NCI-H2196 treated with DMSO at 0.1 percent for 48 hours (cell line): ENCODE measurements at regions not wholly inside any gene's neighbourhood (a gene's known extent, or its start where the extent isn't known, plus 50 kb on each side); places are given as distances from the start of the nearest gene placed in this dataset.

ENCODE experiments used
- DNase-seq: peaks from one replicate; lab custom pipeline; 2025; ENCODE audit not compliant: unreplicated experiment; lab: John Stamatoyannopoulos, UW

- no peak for DNase-seq
Observed at GRCh38 chr3:72380711-72381493, 467.3 kb downstream of the SHQ1 start.

DNA sequence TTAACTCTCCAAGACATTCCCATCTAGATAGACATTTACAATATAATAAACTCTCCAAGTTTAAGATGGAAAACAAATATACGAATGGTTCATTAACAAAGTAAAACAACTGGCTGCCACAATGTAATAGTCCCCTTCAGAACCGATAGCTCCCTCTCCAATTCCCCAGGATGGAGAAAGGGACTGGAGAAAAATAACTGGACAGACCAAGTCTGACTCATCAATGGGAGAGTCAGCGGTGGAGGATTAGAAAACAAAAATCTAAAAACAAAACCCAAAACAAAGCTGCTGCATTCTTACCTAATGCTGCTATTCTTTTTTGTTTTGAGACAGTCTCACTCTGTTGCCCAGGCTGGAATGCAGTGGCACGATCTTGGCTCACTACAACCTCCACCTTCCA lies 468.1 kb downstream of the SHQ1 start:
- DNase-seq: no peak

DNA sequence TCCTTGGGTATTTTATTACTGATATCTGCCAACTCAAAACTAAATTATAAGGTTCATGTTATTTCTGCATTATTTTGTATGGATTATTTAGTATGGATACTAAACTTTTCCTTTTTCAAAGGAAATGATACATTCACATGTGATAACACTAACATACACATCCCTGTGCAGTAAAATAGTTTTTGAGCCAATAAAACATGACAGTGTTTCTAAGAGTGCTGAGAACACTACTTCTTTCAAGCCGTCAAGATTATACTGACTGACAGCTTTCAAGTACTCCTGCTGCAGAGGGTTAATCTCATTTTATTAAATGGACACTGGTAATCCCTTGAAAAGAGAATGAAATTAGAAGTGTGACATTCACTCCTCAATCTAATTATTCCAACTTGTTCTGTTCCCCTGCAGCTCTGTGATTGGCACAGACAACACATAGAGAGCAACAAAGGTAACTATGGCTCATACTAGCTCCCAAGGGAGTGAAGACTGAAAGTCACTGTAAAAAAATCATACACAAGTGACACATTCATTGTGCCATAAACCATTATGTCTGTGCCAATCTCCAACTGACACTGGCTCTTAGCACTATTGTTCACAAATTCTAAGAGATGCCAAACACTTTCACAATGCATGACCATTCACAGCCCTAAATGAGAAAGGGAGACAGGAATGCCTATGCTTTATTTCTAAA lies 468.6 kb downstream of the SHQ1 start:
- DNase-seq: no peak

- no peak for DNase-seq
Observed at GRCh38 chr3:72378287-72378686, 470.0 kb downstream of the SHQ1 start.

DNA sequence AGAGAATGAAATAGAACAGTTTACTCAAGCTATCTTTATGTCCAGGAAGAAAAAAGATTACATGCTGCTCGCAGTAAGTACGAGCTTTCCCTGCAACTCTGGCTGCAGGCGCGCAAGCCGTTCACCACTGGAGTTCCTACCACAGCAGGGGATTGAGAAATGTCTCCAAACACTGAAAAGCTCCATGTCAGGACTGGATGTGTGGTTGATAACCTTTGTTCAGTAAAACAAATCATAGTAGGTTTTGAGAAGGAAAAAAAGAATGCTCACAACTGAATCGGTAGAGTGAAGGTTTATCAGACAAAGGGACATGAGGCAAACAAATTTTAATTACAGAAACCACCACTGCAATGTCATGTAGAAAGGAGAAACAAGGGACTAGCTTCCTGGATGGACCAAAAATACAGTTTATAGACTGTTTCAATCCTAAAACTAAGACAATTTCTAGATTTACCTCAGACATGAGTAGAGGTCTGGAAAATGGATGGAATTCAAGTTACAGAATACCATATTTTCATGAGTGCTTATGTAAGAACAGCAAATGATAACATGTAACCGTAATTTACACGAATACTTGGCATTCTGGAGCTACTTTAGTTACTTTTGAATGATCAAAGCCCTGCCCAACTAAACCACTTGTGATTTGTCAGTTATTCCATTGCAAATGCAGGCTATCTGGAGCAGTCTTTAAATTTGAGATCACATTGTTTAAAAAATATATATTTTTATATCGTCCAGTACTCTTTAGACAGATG lies 471.1 kb downstream of the SHQ1 start:
- no peak for DNase-seq

- DNase-seq: no peak
Observed at GRCh38 chr3:72375237-72376076, 472.8 kb downstream of the SHQ1 start.

GRCh38 chr3:72373139-72373538 lies 475.1 kb downstream of the SHQ1 start:
- no peak for DNase-seq

DNA sequence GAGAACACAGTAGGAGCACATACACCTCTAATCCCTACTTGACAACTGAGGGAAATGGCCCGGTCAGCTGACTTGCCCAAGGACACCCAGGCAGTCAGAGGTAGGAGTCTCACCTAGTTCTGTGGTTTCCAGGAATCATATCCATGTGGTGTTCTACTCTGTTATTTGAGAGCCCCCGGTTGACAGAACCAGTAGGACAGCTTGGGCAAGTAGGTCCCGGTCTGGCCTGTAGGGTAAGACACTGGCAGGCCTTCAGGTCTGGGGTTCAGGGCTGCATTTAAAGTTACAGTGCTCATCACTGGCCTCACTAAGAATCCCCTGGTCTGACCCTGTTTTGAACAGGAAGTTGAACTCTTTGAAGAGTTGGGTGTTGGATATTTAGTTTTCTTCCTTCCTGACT lies 476.1 kb downstream of the SHQ1 start:
- DNase-seq: no peak

DNA sequence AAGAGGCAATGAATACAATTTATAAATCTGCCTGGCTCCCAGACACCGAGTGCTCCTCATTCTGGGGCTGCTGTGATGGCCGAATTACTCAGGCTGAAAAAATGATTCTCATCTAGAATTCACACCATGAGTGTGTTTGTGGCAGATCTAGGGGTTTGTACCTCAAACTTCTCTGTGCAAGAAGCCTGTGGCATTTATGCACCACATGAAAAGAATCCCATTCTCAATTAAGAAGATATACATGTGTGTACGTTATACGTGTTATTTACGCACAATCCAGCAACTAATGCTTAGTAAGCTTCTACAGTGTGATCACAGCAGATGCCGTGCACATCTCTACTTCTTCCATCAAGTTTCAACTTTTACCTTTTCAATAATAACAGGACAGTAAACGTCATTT lies 476.8 kb downstream of the SHQ1 start:
- DNase-seq: no peak

- DNase-seq: no peak
Observed at GRCh38 chr3:72370947-72371346, 477.3 kb downstream of the SHQ1 start.

DNA sequence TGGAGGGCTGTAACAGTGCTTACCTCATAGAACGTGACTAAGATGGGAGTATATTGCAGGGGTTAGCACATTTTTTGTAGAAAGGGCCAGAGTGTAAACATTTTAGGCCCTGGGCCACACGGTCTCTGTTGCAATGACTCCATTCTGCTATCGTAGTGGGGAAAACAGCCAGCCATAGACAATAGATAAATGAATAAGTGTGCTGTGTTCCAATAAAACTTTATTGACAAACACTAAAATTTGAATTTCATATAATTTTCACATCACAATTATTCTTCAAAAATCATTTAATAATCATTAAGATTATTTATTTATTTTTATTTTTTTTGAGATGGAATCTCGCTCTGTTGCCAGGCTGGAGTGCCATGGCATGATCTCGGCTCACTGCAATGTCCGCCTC lies 478.6 kb downstream of the SHQ1 start:
- no peak for DNase-seq

GRCh38 chr3:72368331-72368975 lies 479.8 kb downstream of the SHQ1 start:
- DNase-seq: no peak

DNA sequence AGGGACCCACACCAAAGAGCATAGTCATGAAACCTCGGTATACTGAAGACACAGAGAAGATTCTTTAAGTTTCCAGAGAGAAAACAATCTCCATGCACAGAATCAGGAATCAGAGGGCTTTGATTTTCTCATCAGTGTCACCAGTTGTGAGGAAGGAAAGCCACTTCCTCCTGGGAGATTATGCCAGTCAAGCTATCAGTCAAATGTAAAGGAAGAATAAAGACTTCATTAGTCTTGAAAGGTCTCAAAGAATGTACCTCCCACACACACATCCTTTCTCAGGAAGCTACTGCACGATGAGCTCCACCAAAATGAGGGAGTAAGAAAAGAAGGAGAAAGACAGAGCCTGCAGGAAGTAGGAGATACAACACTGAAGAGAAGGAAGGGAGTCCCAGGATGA lies 486.3 kb downstream of the SHQ1 start:
- DNase-seq: no peak

GRCh38 chr3:72359743-72360142 lies 488.5 kb downstream of the SHQ1 start:
- no peak for DNase-seq

DNA sequence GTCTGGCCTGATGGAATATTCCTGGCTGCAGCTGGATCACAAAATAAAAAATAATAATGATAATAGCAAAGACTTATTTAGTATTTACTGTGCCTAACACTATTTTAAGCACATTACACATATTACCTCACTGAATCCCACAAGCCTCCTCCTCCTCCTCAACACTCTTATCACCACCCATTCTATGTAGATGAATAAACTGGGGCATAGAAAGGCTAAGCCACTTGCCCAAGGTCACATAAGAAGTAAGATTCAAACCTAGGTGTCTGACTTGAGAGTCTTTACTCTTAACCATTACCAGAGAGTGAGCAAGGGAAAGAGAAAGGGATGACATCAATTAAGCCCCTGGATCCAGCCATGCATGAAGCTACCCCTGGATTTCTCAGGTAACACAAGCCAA lies 493.1 kb downstream of the SHQ1 start:
- no peak for DNase-seq

GRCh38 chr3:72354486-72354885 lies 493.8 kb downstream of the SHQ1 start:
- no peak for DNase-seq

GRCh38 chr3:72353236-72354128 lies 494.8 kb downstream of the SHQ1 start:
- no peak for DNase-seq

- DNase-seq: no peak
Observed at GRCh38 chr3:72352176-72352575, 496.1 kb downstream of the SHQ1 start.

- DNase-seq: no peak
Observed at GRCh38 chr3:72351536-72351935, 496.7 kb downstream of the SHQ1 start.
